OCI-LY1 (cell line): ENCODE measurements at regions not wholly inside any gene's neighbourhood (a gene's known extent, or its start where the extent isn't known, plus 50 kb on each side); places are given as distances from the start of the nearest gene placed in this dataset.

Source experiments
- H2AFZ ChIP-seq: fragments of 200-600 bp; sonication (generic), shearing (Covaris generic); 2 replicates; pipeline ENCODE4 v1.6.0; 2014; ENCODE audit warnings: antibody characterized with exemption, mild to moderate bottlenecking, low read length
- H3F3A ChIP-seq: fragments of 200-600 bp; sonication (generic), shearing (Covaris generic); 2 replicates; pipeline ENCODE4 v1.6.0; 2014; ENCODE audit warnings: mild to moderate bottlenecking, antibody characterized with exemption, low read length, moderate library complexity; ENCODE audit not compliant: insufficient read depth
- H3K27ac ChIP-seq: fragments of 200-600 bp; sonication (generic); 2 replicates; pipeline ENCODE4 v1.5.1; 2014; ENCODE audit warnings: low read length, mixed run types, mild to moderate bottlenecking, low read depth; ENCODE audit not compliant: poor library complexity, severe bottlenecking
- H3K27me3 ChIP-seq: fragments of 200-600 bp; sonication (generic); 2 replicates; pipeline ENCODE4 v1.6.0; 2014; ENCODE audit warnings: antibody characterized with exemption, mild to moderate bottlenecking, low read length, moderate library complexity; ENCODE audit not compliant: insufficient read depth
- H3K36me3 ChIP-seq: fragments of 200-600 bp; sonication (generic); 2 replicates; pipeline ENCODE4 v1.6.1; 2014; ENCODE audit warnings: mild to moderate bottlenecking, antibody characterized with exemption, low read length, moderate library complexity, mixed read lengths; ENCODE audit not compliant: insufficient read depth
- H3K4me1 ChIP-seq: fragments of 200-600 bp; sonication (generic); 2 replicates; pipeline ENCODE4 v1.5.1; 2014; ENCODE audit warnings: mild to moderate bottlenecking, low read length, moderate library complexity; ENCODE audit not compliant: insufficient read depth, severe bottlenecking
- H3K4me2 ChIP-seq: fragments of 200-600 bp; sonication (generic), shearing (Covaris generic); 2 replicates; pipeline ENCODE4 v1.6.1; 2014; ENCODE audit warnings: low read length
- H3K4me3 ChIP-seq: fragments of 200-600 bp; sonication (generic); 2 replicates; pipeline ENCODE4 v1.5.1; 2014; ENCODE audit warnings: low read length, low read depth, mild to moderate bottlenecking, mixed read lengths; ENCODE audit not compliant: poor library complexity, severe bottlenecking
- H3K79me2 ChIP-seq: fragments of 200-600 bp; shearing (Covaris generic); 2 replicates; pipeline ENCODE4 v1.6.1; 2016; ENCODE audit warnings: mixed run types, low read length, mixed read lengths; ENCODE audit not compliant: insufficient read depth
- H3K9ac ChIP-seq: fragments of 200-600 bp; sonication (generic), shearing (Covaris generic); 2 replicates; pipeline ENCODE4 v1.6.1; 2014; ENCODE audit warnings: mild to moderate bottlenecking, low read length, mixed read lengths
- H3K9me2 ChIP-seq: fragments of 200-600 bp; sonication (generic), shearing (Covaris generic); 2 replicates; pipeline ENCODE4 v1.6.1; 2014; ENCODE audit warnings: low read depth, mild to moderate bottlenecking, low read length, mixed read lengths
- H3K9me3 ChIP-seq: fragments of 200-600 bp; shearing (Covaris generic); 2 replicates; pipeline ENCODE4 v1.6.1; 2014; ENCODE audit warnings: low read length, mixed read lengths
- H4K20me1 ChIP-seq: fragments of 200-600 bp; sonication (generic), shearing (Covaris generic); 2 replicates; pipeline ENCODE4 v1.6.0; 2016; ENCODE audit warnings: mild to moderate bottlenecking, low read length; ENCODE audit not compliant: insufficient read depth
- EZH2 ChIP-seq: fragments of 200-600 bp; sonication (generic), shearing (Covaris generic); IDR thresholded peaks from 2 replicates; pipeline ENCODE4 v1.8.0; 2017; ENCODE audit warnings: borderline replicate concordance, mixed run types, mild to moderate bottlenecking, antibody characterized with exemption, low read length, moderate library complexity, mixed read lengths
- TF ChIP-seq, protein P1 (sequence below): fragments of 200-600 bp; sonication (generic), shearing (Covaris generic); IDR thresholded peaks from 2 replicates; pipeline ENCODE4 v1.5.1; 2017; ENCODE audit warnings: mild to moderate bottlenecking, antibody characterized with exemption, low read length, moderate library complexity, mixed read lengths

- H3K9ac ChIP-seq: no peak overlapping the region
- TF ChIP-seq, protein P1, sequence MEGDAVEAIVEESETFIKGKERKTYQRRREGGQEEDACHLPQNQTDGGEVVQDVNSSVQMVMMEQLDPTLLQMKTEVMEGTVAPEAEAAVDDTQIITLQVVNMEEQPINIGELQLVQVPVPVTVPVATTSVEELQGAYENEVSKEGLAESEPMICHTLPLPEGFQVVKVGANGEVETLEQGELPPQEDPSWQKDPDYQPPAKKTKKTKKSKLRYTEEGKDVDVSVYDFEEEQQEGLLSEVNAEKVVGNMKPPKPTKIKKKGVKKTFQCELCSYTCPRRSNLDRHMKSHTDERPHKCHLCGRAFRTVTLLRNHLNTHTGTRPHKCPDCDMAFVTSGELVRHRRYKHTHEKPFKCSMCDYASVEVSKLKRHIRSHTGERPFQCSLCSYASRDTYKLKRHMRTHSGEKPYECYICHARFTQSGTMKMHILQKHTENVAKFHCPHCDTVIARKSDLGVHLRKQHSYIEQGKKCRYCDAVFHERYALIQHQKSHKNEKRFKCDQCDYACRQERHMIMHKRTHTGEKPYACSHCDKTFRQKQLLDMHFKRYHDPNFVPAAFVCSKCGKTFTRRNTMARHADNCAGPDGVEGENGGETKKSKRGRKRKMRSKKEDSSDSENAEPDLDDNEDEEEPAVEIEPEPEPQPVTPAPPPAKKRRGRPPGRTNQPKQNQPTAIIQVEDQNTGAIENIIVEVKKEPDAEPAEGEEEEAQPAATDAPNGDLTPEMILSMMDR: no peak
- no peak for TF ChIP-seq EZH2
- H2AFZ ChIP-seq: no peak overlapping the region
- no peaks in the 10 kb centered on the region for H3K9me3 ChIP-seq
- H3K4me2 ChIP-seq: no peak overlapping the region
- no peaks in the 10 kb centered on the region for H3K36me3 ChIP-seq
- H3K79me2 ChIP-seq: no peaks in the 10 kb centered on the region
- no peaks in the 10 kb centered on the region for H4K20me1 ChIP-seq
- H3K9me2 ChIP-seq: no peaks in the 10 kb centered on the region
- no peak overlapping the region for H3K4me3 ChIP-seq
- no peaks in the 10 kb centered on the region for H3F3A ChIP-seq
- no peaks in the 10 kb centered on the region for H3K4me1 ChIP-seq
- no peaks in the 10 kb centered on the region for H3K27me3 ChIP-seq
- H3K27ac ChIP-seq: no peak overlapping the region
Observed at GRCh38 chr3:135779024-135779423, 186.5 kb upstream of the PPP2R3A start.

- Histone ChIP-seq H3K4me3 (no peak overlapping the region), H2AFZ (no peak overlapping the region), H3F3A (no peaks in the 10 kb centered on the region), H3K4me2 (no peak overlapping the region), H3K27ac (no peak overlapping the region), H3K9me3 (no peaks in the 10 kb centered on the region), H3K9me2 (no peaks in the 10 kb centered on the region), H3K79me2 (no peaks in the 10 kb centered on the region), H3K4me1 (no peaks in the 10 kb centered on the region), H3K27me3 (no peaks in the 10 kb centered on the region), H3K9ac (no peak overlapping the region), H4K20me1 (no peaks in the 10 kb centered on the region), H3K36me3 (no peaks in the 10 kb centered on the region)
- TF ChIP-seq EZH2: no peak
- TF ChIP-seq, protein P1: no peak
Observed at GRCh38 chr3:135779590-135780235, 185.8 kb upstream of the PPP2R3A start.

DNA sequence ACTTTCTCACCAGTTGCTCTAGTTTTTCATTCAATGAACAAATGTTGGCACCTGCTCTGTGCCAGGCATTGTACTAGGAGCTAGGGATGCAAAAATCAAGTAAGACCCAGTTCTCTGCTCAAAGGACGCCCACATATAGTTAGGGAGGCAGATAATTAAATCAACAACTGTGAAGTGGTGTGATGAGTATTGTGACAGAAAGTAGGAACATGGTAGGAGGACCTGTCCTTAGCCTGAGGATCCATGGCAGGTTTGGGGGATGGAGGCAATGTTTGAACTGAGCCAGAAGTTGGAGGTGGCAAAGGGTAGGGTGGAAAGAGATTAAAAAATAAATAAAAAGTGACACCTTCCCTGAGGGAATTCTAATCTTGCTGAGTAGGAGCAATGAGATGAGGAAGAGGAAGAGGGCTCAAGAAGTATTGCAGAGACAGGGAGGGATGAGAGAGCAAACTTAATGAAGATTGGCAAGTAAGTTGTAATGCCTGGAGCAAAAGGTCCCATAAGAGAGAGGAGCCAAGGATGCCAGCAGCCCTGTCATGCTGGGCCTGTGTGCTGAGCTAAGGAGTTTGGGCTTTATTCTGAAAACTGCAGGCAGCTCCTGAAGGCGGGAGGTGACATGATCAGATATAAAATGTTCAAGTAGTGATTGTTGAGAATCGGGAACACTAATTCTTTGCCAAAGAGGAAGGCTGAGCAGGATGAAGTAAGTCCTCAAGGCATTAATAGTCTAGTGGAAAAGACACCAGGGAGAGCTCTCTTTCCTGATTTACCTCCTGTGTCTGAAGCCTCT is 184.3 kb upstream of the PPP2R3A start:
- H3K4me2 ChIP-seq: no peak overlapping the region
- H4K20me1 ChIP-seq: no peaks in the 10 kb centered on the region
- H3K9me3 ChIP-seq: no peaks in the 10 kb centered on the region
- H3K9ac ChIP-seq: no peak overlapping the region
- H3K4me3 ChIP-seq: no peak overlapping the region
- H3K79me2 ChIP-seq: no peaks in the 10 kb centered on the region
- no peak overlapping the region for H3K27ac ChIP-seq
- no peaks in the 10 kb centered on the region for H3K27me3 ChIP-seq
- no peak overlapping the region for H2AFZ ChIP-seq
- no peaks in the 10 kb centered on the region for H3K4me1 ChIP-seq
- no peaks in the 10 kb centered on the region for H3F3A ChIP-seq
- H3K36me3 ChIP-seq: no peaks in the 10 kb centered on the region
- no peaks in the 10 kb centered on the region for H3K9me2 ChIP-seq
- no peak for TF ChIP-seq EZH2
- TF ChIP-seq, protein P1: no peak
